IMR-90 (cell line): ENCODE measurements at regions not wholly inside any gene's neighbourhood (a gene's known extent, or its start where the extent isn't known, plus 50 kb on each side); places are given as distances from the start of the nearest gene placed in this dataset.
A peak's percentile ranks its signal among the peaks of the same experiment; 100 is the strongest.

Experiments used
- ATAC-seq: fragments of 200-7000 bp; cut with Tn5 transposase; 2 replicates; pipeline ENCODE4 v1.9.1; 2020; ENCODE audit warnings: low read depth, mild to moderate bottlenecking, moderate library complexity
- BruUV-seq: library from RNA; stranded (reverse); fragments of 400-500 nt; replicated peaks from 2 replicates; lab custom pipeline; 2021; lab: Mats Ljungman, UMichigan
- CTCF ChIA-PET: fragments of 300-600 bp; formaldehyde crosslinking; extraction: SDS; loops from one replicate; lab custom pipeline; 2021; ENCODE audit warnings: antibody characterized with exemption; lab: Yijun Ruan, JAX
- POLR2A ChIA-PET: fragments of 300-600 bp; sonication (Branson Sonifier 250); formaldehyde crosslinking; loops from one replicate; lab custom pipeline; 2022; ENCODE audit warnings: antibody characterized with exemption; ENCODE audit not compliant: unreplicated experiment; lab: Charles Lee
- DNase-seq: peaks from one replicate; pipeline ENCODE4 v3.0.0; 2013
- H2AFZ ChIP-seq: replicated peaks from 2 replicates; pipeline ENCODE3; 2013; ENCODE audit warnings: low read length, mild to moderate bottlenecking; ENCODE audit not compliant: poor library complexity
- H2AK5ac ChIP-seq: 2 replicates; pipeline ENCODE4 v1.6.1; 2013; ENCODE audit warnings: low read depth, low read length, inconsistent platforms
- H2AK9ac ChIP-seq: replicated peaks from 2 replicates; pipeline ENCODE3; 2013; ENCODE audit warnings: mild to moderate bottlenecking, low read depth, low read length, moderate library complexity; ENCODE audit not compliant: poor library complexity
- H2BK120ac ChIP-seq: 2 replicates; pipeline ENCODE4 v1.6.1; 2013; ENCODE audit warnings: low read depth, low read length, inconsistent platforms
- H2BK15ac ChIP-seq: 3 replicates; pipeline ENCODE4 v1.6.1; 2013; ENCODE audit warnings: low read depth, low read length, inconsistent platforms
- H2BK20ac ChIP-seq: 2 replicates; pipeline ENCODE4 v1.6.1; 2013; ENCODE audit warnings: low read depth, mild to moderate bottlenecking, inconsistent platforms, low read length, moderate library complexity
- H2BK5ac ChIP-seq: 2 replicates; pipeline ENCODE4 v1.6.1; 2013; ENCODE audit warnings: mild to moderate bottlenecking, low read depth, low read length, inconsistent platforms; ENCODE audit not compliant: poor library complexity, severe bottlenecking
- H3K14ac ChIP-seq: replicated peaks from 2 replicates; pipeline ENCODE4 v1.6.1; 2013; ENCODE audit warnings: low read depth, low read length, inconsistent platforms
- H3K18ac ChIP-seq: 2 replicates; pipeline ENCODE4 v1.6.1; 2013; ENCODE audit warnings: low read depth, low read length, control low read depth
- H3K23ac ChIP-seq: 2 replicates; pipeline ENCODE4 v1.6.1; 2013; ENCODE audit warnings: low read depth, low read length, inconsistent platforms
- H3K27ac ChIP-seq: 2 replicates; pipeline ENCODE4 v1.5.1; 2013; ENCODE audit warnings: mild to moderate bottlenecking, control low read depth, low read length; ENCODE audit not compliant: insufficient read depth
- H3K27me3 ChIP-seq: 2 replicates; pipeline ENCODE4 v1.6.1; 2013; ENCODE audit warnings: low read length; ENCODE audit not compliant: control insufficient read depth, insufficient read depth
- H3K36me3 ChIP-seq: 2 replicates; pipeline ENCODE4 v1.6.1; 2013; ENCODE audit warnings: low read length, mixed read lengths; ENCODE audit not compliant: control insufficient read depth, insufficient read depth
- H3K4ac ChIP-seq: 2 replicates; pipeline ENCODE4 v1.6.1; 2013; ENCODE audit warnings: low read depth, low read length, inconsistent platforms
- H3K4me1 ChIP-seq: 2 replicates; pipeline ENCODE4 v1.6.1; 2013; ENCODE audit warnings: low read length, mixed read lengths; ENCODE audit not compliant: control insufficient read depth, insufficient read depth
- H3K4me2 ChIP-seq: 2 replicates; pipeline ENCODE4 v1.6.1; 2013; ENCODE audit warnings: low read depth, mild to moderate bottlenecking, control low read depth, low read length, moderate library complexity
- H3K4me3 ChIP-seq: 2 replicates; pipeline ENCODE4 v1.5.1; 2013; ENCODE audit warnings: low read depth, mild to moderate bottlenecking, control low read depth, low read length, moderate library complexity; ENCODE audit not compliant: insufficient read depth
- H3K56ac ChIP-seq: 2 replicates; pipeline ENCODE4 v1.6.1; 2013; ENCODE audit warnings: low read length, inconsistent platforms; ENCODE audit not compliant: insufficient read depth; ENCODE audit errors: extremely low read depth
- H3K79me1 ChIP-seq, 2 experiments: 2 replicates each; pipeline ENCODE4 v1.6.1; 2013; ENCODE audit warnings: low read length in 2 of 2, inconsistent platforms in 1 of 2, low read depth in 1 of 2
- H3K9ac ChIP-seq: 2 replicates; pipeline ENCODE4 v1.6.1; 2013; ENCODE audit warnings: low read depth, low read length, control low read depth
- H3K9me1 ChIP-seq: 2 replicates; pipeline ENCODE4 v1.6.1; 2013; ENCODE audit warnings: low read length, inconsistent platforms; ENCODE audit not compliant: insufficient read depth
- H3K9me3 ChIP-seq: 2 replicates; pipeline ENCODE4 v1.6.1; 2013; ENCODE audit warnings: low read length; ENCODE audit not compliant: control insufficient read depth, insufficient read depth
- H4K20me1 ChIP-seq: 2 replicates; pipeline ENCODE4 v1.6.1; 2013; ENCODE audit warnings: low read length, inconsistent platforms; ENCODE audit not compliant: insufficient read depth
- H4K5ac ChIP-seq: 2 replicates; pipeline ENCODE4 v1.6.1; 2013; ENCODE audit warnings: mild to moderate bottlenecking, low read depth, low read length, control low read depth
- H4K8ac ChIP-seq, 2 experiments: 2 replicates each; pipeline ENCODE4 v1.6.1; 2013; ENCODE audit warnings: low read depth in 2 of 2, low read length in 2 of 2, control low read depth in 1 of 2, inconsistent platforms in 1 of 2
- H4K91ac ChIP-seq: 2 replicates; pipeline ENCODE4 v1.6.1; 2013; ENCODE audit warnings: low read depth, low read length, inconsistent platforms; ENCODE audit not compliant: insufficient read depth
- CEBPB ChIP-seq: IDR thresholded peaks from 2 replicates; pipeline ENCODE4 v1.6.1; 2012; ENCODE audit warnings: low read depth, low read length, improper control_type of control experiment
- CHD1 ChIP-seq: IDR thresholded peaks from 2 replicates; pipeline ENCODE4 v1.6.1; 2012; ENCODE audit warnings: low read depth, low read length, improper control_type of control experiment
- ELK1 ChIP-seq: fragments of 150-350 bp; IDR thresholded peaks from 2 replicates; pipeline ENCODE4 v1.6.1; 2016; ENCODE audit warnings: low read depth, mild to moderate bottlenecking, low read length, moderate library complexity, borderline replicate concordance
- MAZ ChIP-seq: IDR thresholded peaks from 2 replicates; pipeline ENCODE4 v1.6.1; 2012; ENCODE audit warnings: low read depth, mild to moderate bottlenecking, low read length, improper control_type of control experiment, moderate library complexity, borderline replicate concordance
- POLR2A ChIP-seq: IDR thresholded peaks from 2 replicates; pipeline ENCODE4 v1.6.1; 2012; ENCODE audit warnings: mild to moderate bottlenecking, low read depth, low read length
- RFX5 ChIP-seq: IDR thresholded peaks from 2 replicates; pipeline ENCODE4 v1.8.0; 2012; ENCODE audit warnings: low read depth, mild to moderate bottlenecking, low read length, moderate library complexity
- SMC3 ChIP-seq: fragments of 150-350 bp; IDR thresholded peaks from 2 replicates; pipeline ENCODE4 v1.6.1; 2016; ENCODE audit warnings: low read depth, mild to moderate bottlenecking, antibody characterized with exemption, low read length, moderate library complexity
- USF2 ChIP-seq: fragments of 150-350 bp; IDR thresholded peaks from 2 replicates; pipeline ENCODE4 v1.6.1; 2017; ENCODE audit warnings: mild to moderate bottlenecking, antibody characterized with exemption, low read length, low read depth
- WGBS, 2 experiments: methylation state at CpG; one replicate each; pipeline versions ENCODE4 v1.1.5 to v1.1.7; 2013; ENCODE audit warnings: missing lambda C conversion rate in 2 of 2; ENCODE audit not compliant: insufficient read length in 1 of 2; ENCODE audit errors: extremely low coverage in 2 of 2; 5-methylcytosine and 5-hydroxymethylcytosine counted together
- dilution Hi-C: fragments of 300-500 bp; cut with HindIII; formaldehyde crosslinking; loops from one replicate; pipeline ENCODE4 v1.14.3; 2018; ENCODE audit warnings: low sequenced_read_pairs; ENCODE audit not compliant: unreplicated experiment
- in situ Hi-C: fragments of 300-500 bp; cut with MboI; formaldehyde crosslinking; loops from 3 replicates; pipeline ENCODE4 v1.14.3; 2019; ENCODE audit warnings: low sequenced_read_pairs, inconsistent platforms, mixed read lengths
- intact Hi-C: fragments of 100-400 bp; cut with micrococcal nuclease; formaldehyde crosslinking; loops from 2 replicates; pipeline ENCODE4 v1.10.0; 2022

GRCh38 chr18:29488617-29489016 lies 1311.7 kb upstream of the CDH2 start:
- ChIA-PET CTCF (no interaction called here), POLR2A (no interaction called here)
- H2AK5ac ChIP-seq, result no peak overlapping the region
- dilution Hi-C loops (no loop called here), in situ Hi-C loops (no loop called here), intact Hi-C loops (no loop called here)
- no TSS peak for BruUV-seq
- H2BK120ac ChIP-seq, result no peak overlapping the region
- WGBS, 2 experiments, result no CpG with 5 or more reads among the region's 2 CpGs
- no peaks in the 10 kb centered on the region for H3K9me1 ChIP-seq
- no peak overlapping the region for H2BK5ac ChIP-seq
- H3K23ac ChIP-seq, result no peak overlapping the region
- H3K4me3 ChIP-seq, result no peak overlapping the region
- H3K4me1 ChIP-seq, result no peaks in the 10 kb centered on the region
- no peak for TF ChIP-seq SMC3
- no peak for TF ChIP-seq POLR2A
- no peak for TF ChIP-seq ELK1
- TF ChIP-seq USF2, result no peak
- TF ChIP-seq MAZ, result no peak
- no peak for TF ChIP-seq CHD1
- no peak for TF ChIP-seq RFX5
- peak; percentile 40; the same call in 1 of the 2 replicates for TF ChIP-seq CEBPB
- no peak overlapping the region for H2BK20ac ChIP-seq
- ATAC-seq, result no peak
- H4K5ac ChIP-seq, result no peak overlapping the region
- no peak overlapping the region for H3K18ac ChIP-seq
- H2BK15ac ChIP-seq, result no peak overlapping the region
- H3K36me3 ChIP-seq, result no peaks in the 10 kb centered on the region
- H3K56ac ChIP-seq, result no peak overlapping the region
- H3K4ac ChIP-seq, result no peak overlapping the region
- peak; percentile 7 for DNase-seq
- H2AK9ac ChIP-seq, result no peak overlapping the region
- no peak overlapping the region for H3K9ac ChIP-seq
- no peaks in the 10 kb centered on the region for H3K27me3 ChIP-seq
- H3K14ac ChIP-seq, result no peak overlapping the region
- no peak overlapping the region for H4K91ac ChIP-seq
- H3K27ac ChIP-seq, result no peak overlapping the region
- H2AFZ ChIP-seq, result no peak overlapping the region
- H3K79me1 ChIP-seq, result no peaks in the 10 kb centered on the region
- H4K8ac ChIP-seq, result no peak overlapping the region
- no peak overlapping the region for H3K4me2 ChIP-seq
- no peaks in the 10 kb centered on the region for H4K20me1 ChIP-seq
- H3K9me3 ChIP-seq, result no peaks in the 10 kb centered on the region; the same call in 1 of the 2 replicates
